ENCODE measurements at regions not wholly inside any gene's neighbourhood (a gene's known extent, or its start where the extent isn't known, plus 50 kb on each side); places are given as distances from the start of the nearest gene placed in this dataset.
"Not testable (repeated sequence)": the region's sequence is repeated elsewhere in the genome, so short reads cannot be mapped to it uniquely, and the experiment has no call there.

DNA sequence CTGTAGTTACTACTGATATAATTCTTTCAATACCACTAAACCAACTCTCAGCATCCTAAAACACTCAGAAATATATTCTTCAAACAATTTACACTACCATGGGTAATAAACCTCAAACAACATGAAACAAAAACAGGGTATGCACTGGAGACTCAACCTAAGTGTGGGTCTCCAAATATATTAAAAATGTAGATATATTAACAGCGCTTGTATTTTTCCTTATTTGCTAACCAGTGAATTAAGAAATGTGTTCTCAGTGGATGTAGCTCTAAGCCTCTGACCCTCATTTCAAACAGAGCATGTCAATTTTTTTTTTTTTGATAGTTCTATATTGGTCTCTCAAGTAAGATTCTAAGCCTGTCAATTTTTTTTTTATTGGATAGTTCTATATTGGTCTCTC lies 778.5 kb upstream of the CDH10 start:
- in situ Hi-C loops (cut with HindIII; ENCODE audit: low pct_unique_long_range_greater_than_20kb, low sequenced_read_pairs): no loop called here
- no peak for DNase-seq (ENCODE audit: low read depth)

DNA sequence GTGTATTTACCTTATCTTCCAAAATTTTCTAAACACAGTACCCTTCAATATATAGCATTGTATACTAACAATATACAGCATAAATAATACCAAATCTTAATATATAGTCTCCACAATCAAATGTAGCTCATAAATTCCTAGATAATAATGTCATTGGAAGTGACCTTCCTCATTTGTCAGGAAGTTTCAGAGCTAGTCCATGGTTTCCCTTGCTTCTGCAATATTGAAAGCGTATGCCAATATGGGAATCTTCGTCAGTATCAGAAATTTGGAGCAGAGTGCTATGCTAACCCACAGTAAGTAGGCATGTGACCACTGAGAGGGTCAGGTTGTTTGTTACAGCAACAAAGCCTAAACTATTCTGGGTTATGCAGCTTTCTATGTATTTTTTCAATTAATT lies 774.9 kb upstream of the CDH10 start:
- no peak for DNase-seq (ENCODE audit: low read depth)
- in situ Hi-C loops (cut with HindIII; ENCODE audit: low pct_unique_long_range_greater_than_20kb, low sequenced_read_pairs): no loop called here

DNA sequence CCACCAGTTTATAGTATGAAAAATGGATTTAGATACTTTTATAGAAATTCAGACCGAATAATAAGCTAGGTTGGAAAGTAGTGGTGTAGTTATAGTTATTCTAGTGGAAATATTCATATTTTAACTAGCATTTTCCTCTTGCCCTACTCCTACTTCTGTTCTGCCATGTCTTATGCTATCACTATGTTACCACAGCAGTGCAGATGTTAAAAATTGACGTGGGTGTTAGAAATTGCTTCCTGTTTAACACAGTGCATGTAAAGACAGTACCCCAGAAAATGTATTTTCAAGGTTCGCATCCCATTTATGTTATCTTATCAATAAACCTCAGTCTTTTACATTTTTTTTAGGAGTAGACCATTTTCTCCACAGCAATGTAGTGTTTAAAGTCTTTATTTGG lies 774.2 kb upstream of the CDH10 start:
- in situ Hi-C loops (cut with HindIII; ENCODE audit: low pct_unique_long_range_greater_than_20kb, low sequenced_read_pairs): no loop called here
- no peak for DNase-seq (ENCODE audit: low read depth)

DNA sequence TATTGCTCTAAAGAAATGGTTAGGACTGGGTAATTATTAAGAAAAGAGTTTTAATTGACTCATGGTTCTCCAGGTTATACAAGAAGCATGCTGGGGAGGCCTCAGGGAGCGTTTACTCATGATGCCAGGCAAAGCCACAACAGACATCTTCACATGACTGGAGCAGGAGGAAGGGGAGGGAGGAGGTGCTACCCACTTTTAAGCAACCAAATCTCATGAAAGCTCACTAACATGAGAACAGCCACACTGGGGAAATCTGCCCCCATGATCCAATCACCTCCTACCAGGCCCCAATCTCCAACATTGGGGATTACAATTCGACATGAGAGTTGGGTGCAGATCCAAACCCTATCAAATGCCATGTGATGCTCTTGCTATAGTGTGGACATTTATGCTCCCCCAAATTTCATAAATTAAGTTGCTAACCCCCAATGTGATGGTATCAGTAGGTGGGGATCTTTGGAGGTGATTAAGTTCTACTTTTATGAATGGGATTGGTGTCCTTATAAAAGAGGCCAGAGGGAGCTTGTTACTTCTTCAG lies 773.6 kb upstream of the CDH10 start:
- in situ Hi-C loops (cut with HindIII; ENCODE audit: low pct_unique_long_range_greater_than_20kb, low sequenced_read_pairs): no loop called here
- no peak for DNase-seq (ENCODE audit: low read depth)

DNA sequence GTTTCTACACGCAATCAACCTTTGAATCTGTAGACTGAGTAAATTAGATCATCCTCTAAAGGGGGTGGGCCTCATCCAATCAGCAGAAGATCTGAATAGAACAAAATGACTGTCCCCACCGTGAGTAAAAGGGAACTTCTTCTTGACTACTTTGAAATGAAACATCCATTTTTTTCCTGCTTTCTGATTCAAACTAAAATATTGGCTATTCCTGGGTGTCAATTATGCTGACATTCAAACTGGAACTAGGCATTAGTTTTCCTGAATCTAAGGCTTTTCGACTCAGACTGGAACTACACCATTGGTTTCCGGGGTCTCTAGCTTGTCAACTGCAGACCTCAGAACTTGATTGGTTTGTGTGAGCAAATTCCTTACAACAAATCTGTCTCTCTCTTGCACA lies 772.2 kb upstream of the CDH10 start:
- in situ Hi-C loops (cut with HindIII; ENCODE audit: low pct_unique_long_range_greater_than_20kb, low sequenced_read_pairs): no loop called here
- DNase-seq (ENCODE audit: low read depth): no peak

DNA sequence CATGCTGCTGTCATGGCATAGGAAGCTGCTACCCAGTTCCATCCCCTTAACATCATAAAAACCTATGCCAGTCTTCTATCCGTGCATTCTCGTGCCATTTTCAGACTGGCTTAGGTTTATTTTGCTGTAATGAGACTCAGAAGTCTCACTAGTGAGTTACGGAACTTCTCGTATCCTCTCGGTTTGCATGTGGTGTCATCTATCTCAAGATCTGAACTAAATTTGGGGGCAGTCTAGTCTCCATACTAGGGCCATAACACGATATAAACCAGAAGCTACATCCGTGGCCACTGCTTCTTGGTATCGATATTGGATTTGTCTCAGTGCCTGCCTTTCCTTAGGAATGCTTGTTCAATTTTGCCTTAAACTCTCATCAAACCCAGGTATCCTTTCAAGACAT lies 771.2 kb upstream of the CDH10 start:
- in situ Hi-C loops (cut with HindIII; ENCODE audit: low pct_unique_long_range_greater_than_20kb, low sequenced_read_pairs): no loop called here
- DNase-seq (ENCODE audit: low read depth): no peak

DNA sequence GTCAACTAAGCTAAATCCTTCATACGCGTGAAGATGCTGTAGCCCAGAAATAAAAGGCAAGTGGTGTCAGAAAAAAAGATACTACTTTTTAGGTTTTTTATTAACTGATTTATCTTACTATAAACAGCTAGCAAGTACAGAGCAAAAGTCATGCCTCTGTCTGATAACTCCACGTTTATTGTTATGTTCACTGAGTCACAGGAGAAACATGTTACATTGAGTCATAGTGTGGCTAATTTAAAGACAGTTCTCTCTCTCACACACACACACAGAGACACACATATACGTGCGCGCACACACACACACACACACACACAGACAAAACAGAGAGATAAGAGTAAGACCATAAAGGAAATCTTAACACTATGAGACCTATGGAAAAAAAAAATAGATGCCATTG lies 770.0 kb upstream of the CDH10 start:
- DNase-seq (ENCODE audit: low read depth): peak; percentile 16
- in situ Hi-C loops (cut with HindIII; ENCODE audit: low pct_unique_long_range_greater_than_20kb, low sequenced_read_pairs): no loop called here

DNA sequence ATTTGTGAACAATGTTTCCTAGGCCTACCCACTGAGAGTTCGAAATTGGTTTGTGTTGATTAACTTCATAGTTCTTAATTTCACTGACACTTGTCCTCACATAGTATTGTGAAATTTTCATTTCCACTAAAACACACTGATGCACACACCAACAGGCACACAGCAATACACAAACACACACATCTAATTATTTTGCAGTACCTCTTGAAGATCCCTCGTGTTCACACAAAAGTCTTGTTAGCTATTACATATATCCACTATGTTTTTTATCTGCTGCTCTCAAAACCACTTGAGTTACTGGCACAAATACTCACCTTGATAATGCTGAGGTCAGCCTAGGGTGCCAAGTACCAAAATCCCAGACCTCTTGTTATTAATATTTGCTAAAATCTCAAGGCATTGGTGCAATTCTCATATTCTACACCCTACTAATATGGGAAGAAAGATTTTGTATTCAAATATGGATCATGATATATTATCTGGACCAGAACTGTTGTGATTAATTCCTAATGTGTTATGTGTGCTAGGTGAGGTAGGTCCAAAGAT lies 767.4 kb upstream of the CDH10 start:
- in situ Hi-C loops (cut with HindIII; ENCODE audit: low pct_unique_long_range_greater_than_20kb, low sequenced_read_pairs): no loop called here

DNA sequence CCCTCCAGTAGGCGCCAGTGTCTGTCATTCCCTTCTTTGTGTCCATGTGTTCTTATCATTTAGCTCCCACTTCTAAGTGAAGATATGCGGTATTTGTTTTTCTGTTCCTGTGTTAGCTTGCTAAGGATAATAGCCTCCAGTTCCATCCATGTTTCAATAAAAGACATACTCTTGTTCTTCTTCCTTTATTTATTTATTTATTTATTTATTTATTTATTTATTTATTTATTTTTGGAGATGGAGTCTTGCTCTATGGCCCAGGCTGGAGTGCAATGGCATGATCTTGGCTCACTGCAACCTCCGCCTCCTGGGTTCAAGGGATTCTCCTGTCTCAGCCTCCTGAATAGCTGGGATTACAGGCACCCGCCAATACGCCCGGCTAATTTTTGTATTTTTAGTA lies 762.6 kb upstream of the CDH10 start:
- in situ Hi-C loops (cut with HindIII; ENCODE audit: low pct_unique_long_range_greater_than_20kb, low sequenced_read_pairs); DNase-seq (ENCODE audit: low read depth): not testable (repeated sequence)

More for the DNA sequence above, 767.4 kb upstream of the CDH10 start:
- DNase-seq (ENCODE audit: low read depth): no peak

DNA sequence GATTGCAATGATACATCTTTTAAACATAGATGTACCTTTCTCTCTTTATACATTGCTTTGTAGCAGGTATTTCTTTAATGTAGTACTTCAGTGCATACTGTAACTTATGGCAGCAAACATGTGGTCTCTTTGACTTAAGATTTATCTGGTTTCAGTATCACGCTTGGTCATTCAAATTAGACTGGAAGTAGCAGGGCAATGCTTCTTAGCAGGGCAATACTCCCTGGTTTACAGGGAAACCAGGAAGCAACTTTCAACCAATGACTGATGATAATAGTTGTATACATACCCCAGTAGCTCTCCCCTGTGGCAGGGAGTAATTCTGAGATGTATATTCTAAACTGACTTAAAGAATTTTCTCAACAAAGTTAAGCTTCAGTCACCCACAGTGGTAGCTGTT lies 761.1 kb upstream of the CDH10 start:
- in situ Hi-C loops (cut with HindIII; ENCODE audit: low pct_unique_long_range_greater_than_20kb, low sequenced_read_pairs): no loop called here
- DNase-seq (ENCODE audit: low read depth): no peak

DNA sequence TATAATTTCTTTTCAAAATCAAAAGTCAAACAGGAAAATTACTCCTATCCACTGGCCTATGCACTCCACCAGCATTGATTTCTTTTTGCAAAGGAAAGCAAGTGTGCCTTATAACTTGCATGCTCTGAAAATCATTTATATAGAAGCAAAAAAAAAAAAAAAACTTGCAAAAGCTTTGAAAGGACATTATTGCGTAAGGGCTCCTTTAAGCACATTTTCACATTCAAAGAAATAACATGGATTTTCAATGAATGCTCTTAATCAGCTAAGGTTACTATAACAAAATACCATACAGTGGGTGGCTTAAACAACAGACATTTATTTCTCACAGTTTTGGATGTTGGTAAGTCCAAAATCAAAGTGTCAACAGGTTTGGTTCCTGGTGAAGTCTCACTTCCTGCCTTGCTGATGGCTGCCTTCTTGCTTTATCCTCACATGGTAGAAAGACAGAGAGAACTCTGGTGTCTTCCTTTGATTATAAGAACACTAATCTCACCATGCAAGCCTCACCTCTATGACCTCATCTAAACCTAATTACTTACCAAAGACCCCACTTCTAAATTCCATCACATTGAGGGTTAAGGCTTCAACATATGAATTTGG lies 755.2 kb upstream of the CDH10 start:
- in situ Hi-C loops (cut with HindIII; ENCODE audit: low pct_unique_long_range_greater_than_20kb, low sequenced_read_pairs): no loop called here
- no peak for DNase-seq (ENCODE audit: low read depth)

DNA sequence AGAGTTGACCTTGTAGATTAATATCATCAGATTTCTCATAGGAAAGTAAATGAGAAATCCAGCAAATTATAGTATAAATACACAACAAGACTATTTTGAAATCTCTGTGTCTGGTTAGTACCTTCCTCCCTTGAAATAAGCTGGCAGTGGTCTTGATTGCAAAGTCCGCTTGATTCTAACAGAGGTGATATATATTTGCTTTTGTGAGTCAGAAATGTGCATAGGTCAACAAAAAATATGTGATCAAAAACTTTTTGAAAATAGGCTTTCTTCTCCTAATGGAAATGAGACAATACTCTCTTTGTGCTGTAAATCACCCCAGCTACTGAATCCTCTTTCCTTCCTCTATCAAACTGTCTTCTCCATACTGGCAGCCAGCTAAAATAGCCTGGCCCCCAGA lies 749.2 kb upstream of the CDH10 start:
- in situ Hi-C loops (cut with HindIII; ENCODE audit: low pct_unique_long_range_greater_than_20kb, low sequenced_read_pairs): no loop called here

DNA sequence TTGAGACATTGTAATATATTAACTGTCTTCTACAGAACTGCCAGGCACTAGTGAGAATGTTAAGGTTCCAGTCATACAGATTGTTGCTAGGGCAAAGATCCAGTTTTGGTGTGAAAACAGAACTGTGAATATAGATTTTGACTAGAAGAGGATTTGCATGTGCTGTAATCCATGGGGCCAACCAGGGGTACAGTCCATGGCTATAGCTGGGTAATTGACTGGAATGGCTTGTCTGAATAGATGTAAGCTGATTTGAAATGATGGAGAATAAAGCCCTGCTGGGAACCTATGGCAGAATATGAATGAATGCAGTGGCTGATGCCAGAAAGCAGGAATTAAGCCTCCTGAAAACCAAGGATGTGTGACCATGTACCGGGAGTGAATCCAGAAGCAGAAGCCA lies 748.5 kb upstream of the CDH10 start:
- no peak for DNase-seq (ENCODE audit: low read depth)
- in situ Hi-C loops (cut with HindIII; ENCODE audit: low pct_unique_long_range_greater_than_20kb, low sequenced_read_pairs): no loop called here

More for the DNA sequence above, 749.2 kb upstream of the CDH10 start:
- DNase-seq (ENCODE audit: low read depth): no peak

DNA sequence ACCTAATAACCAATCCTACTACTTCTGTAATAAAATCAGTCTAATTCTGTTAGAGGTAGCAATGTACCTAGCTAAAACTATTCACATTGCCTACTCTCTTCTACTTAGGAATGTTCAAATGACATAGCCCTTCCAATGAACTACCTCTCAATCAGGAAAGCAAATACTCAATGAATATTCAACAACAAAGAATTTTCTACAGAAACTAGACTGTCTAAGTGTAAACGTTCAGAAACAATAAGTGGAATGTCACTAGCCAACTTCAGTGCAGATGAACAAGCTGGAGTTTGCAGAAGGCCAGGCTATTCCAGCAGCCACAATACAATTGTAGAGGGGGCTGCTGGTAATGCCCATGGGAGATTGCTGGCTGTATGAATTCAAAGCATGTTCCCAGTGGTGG lies 743.2 kb upstream of the CDH10 start:
- DNase-seq (ENCODE audit: low read depth): no peak
- in situ Hi-C loops (cut with HindIII; ENCODE audit: low pct_unique_long_range_greater_than_20kb, low sequenced_read_pairs): no loop called here

DNA sequence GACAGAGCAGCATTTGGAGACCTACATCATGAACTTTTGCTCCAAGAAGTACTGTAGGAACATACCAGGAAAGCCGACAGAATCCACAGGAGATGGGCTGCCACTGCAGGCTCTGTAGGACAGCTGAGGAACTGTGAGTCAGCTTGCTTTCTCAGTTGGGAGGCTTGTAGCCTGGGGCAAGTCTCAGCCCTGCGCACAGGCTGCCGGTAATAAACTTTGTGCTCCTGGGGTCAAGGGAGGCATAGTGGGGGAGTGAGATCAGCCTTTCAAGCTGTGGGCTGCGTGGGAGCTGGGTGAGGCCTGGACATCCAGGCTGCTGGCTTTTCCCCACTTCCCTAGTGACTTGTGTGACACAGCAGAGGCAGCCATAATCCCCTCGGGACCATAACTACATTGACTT lies 718.0 kb upstream of the CDH10 start:
- in situ Hi-C loops (cut with HindIII; ENCODE audit: low pct_unique_long_range_greater_than_20kb, low sequenced_read_pairs): no loop called here
- DNase-seq (ENCODE audit: low read depth): peak; percentile 10

DNA sequence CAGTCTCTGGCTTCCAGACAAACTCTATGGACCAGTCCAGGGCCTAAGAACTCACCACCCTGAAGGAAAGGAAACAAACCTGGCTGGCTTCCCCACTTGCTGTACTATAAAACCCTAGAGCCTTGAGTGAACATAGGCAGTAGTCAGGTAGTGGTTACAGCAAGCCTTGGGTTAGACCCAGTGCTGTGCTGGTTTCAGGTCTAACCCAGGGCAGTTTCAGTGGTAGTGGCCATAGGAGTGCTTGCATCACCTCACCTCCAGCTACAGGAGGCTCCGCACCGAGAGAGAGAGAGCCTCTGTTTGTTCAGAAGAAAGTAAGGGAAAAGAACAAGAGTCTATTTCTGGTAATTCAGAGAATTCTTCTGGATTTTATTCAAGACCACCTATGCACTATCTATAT lies 714.1 kb upstream of the CDH10 start:
- in situ Hi-C loops (cut with HindIII; ENCODE audit: low pct_unique_long_range_greater_than_20kb, low sequenced_read_pairs): no loop called here
- no peak for DNase-seq (ENCODE audit: low read depth)

DNA sequence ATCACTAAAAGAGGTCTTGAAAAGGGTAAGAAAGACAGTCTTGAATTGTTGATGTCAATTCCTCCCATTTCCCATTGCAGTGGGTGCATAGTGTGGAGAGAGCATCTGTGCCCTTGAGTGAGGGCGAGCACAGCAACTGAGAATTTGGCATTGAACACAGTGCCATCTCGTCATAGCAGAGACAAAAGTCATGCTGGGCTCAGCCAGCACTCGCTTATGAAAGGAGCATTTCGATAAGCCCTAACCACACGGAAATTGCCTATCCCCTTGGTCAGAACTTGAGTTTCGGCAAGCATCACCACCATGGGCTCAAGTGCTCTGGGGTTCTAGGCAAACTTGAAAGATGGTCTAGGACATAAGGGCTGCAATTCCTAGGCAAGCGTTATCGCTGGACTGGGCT lies 712.8 kb upstream of the CDH10 start:
- in situ Hi-C loops (cut with HindIII; ENCODE audit: low pct_unique_long_range_greater_than_20kb, low sequenced_read_pairs): no loop called here
- no peak for DNase-seq (ENCODE audit: low read depth)

DNA sequence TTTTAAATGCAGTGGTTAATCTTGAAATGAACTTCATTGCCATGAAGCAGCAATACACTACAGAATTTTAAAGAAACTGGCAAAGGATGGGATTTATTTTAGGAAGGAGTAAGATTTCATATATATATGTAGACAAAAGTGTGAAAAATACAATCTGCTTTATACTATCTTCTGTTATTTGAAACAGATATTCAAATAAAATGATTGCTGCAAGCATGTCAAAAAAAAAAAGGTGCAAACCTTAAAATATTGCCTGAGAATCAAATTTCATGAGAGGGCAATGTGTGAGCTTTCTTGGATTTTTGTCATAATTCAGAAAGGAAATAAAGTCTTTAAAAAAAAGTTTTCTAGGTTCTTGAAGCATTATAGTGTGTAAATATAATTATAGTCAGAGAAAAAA lies 705.0 kb upstream of the CDH10 start:
- in situ Hi-C loops (cut with HindIII; ENCODE audit: low pct_unique_long_range_greater_than_20kb, low sequenced_read_pairs): no loop called here
- DNase-seq (ENCODE audit: low read depth): no peak

DNA sequence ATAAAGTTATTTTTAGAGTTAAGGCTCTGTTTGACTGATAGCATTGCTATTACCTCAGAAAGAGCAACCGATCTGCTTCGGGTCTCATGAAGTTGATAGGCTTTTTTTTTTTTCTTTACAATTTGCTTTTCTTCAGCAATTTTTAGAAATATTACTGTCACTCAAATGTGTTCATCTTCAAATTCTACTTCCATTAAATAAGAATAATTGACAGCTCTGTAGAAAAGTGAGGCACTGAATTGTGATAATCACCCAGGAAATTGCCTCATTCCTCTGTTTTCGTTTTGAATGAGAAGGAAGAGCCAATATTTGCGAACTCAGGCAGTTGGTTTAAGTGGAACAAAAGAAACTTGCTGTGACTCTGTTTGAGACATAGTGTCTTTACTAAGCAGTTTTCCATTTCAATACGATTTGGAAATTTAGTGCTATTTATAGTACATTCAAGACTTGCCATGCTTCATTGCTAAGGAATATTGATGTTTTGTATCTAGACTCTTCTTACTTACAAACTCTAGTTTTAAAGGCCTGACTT lies 700.5 kb upstream of the CDH10 start:
- in situ Hi-C loops (cut with HindIII; ENCODE audit: low pct_unique_long_range_greater_than_20kb, low sequenced_read_pairs): no loop called here
- DNase-seq (ENCODE audit: low read depth): no peak

DNA sequence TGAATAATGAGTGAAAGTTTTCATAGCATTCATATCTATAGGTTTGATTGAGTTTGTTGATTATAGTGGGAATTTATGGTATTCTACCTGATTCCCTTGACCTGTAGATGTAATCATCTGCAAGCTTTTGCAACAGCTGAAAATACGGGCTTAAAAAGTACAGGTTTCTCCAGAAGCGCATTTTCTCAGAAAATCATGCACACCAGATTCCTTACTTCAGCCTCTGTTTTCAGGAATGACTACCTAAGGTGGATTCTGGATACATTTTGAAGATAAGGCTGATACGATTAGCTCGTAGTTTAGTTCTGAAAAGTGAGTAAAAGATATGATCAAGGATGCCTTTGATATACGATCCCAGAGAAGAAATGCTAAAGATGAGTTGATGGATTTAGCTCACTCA lies 694.8 kb upstream of the CDH10 start:
- in situ Hi-C loops (cut with HindIII; ENCODE audit: low pct_unique_long_range_greater_than_20kb, low sequenced_read_pairs): no loop called here
- no peak for DNase-seq (ENCODE audit: low read depth)
